NCI-H2081 (cell line): ENCODE measurements at regions not wholly inside any gene's neighbourhood (a gene's known extent, or its start where the extent isn't known, plus 50 kb on each side); places are given as distances from the start of the nearest gene placed in this dataset.
"Not testable (repeated sequence)": the region's sequence is repeated elsewhere in the genome, so short reads cannot be mapped to it uniquely, and the experiment has no call there.

Experiments used
- DNase-seq, 2 experiments: peaks; one replicate each; lab custom pipeline; 2025; lab: John Stamatoyannopoulos, UW

- DNase-seq: no peak
Observed at GRCh38 chr2:115904516-115904915, 1462.1 kb downstream of the DPP10 start.

DNA sequence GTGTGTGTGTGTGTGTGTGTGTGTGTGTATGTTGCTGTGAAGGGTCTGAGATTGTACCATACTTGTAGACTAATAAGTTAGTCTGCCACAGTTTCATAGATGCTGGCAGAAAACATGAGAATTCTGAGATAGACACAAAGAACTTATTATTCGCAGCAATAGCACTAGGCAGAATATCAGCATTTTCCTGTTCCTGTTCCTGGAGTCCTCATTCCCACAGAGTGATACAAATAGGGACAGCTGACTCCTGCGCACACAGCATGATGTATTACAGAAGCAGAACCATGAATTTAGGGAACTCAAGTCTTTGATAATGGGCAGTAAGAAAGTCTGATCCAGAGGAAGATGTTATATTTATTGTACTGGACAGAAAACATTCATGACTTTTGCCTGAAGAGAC lies 1466.3 kb downstream of the DPP10 start:
- no peak for DNase-seq

DNA sequence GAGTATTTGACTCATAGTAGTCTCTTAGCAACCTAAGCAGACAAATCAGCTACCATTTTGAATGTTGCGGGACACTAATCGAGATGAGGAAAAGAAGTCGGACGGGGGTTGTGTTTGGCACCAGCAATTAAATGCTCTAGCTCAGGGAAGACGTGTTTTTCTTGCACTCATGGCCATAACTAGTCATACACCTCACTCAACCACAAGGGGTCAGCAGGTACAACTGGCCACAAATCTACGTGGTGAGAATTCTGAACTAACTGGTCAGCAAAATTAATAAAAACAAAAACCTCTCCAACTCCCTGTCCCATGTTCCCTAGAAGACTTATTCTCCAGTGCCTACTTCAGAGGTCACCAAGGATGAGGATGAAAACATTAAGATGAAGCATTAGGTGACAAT lies 1467.8 kb downstream of the DPP10 start:
- DNase-seq: no peak

DNA sequence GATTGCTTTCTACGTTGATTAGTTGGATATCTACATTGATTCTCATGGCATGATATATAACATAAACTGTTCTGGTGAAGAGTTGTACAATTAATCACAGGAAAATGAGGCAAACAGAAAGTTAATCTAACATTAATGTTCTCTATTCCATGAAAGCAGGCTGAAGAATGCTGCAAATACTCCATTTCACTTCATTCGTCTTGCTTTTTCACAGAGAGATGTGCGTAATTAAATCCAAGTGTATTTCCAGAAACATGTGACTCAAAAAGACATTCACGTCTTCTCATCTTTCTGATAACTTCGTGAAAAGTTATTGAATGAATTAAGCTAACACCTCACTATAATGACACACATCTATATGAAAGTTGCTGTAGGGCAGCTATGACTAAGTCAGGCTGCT lies 1471.5 kb downstream of the DPP10 start:
- DNase-seq: no peak

DNA sequence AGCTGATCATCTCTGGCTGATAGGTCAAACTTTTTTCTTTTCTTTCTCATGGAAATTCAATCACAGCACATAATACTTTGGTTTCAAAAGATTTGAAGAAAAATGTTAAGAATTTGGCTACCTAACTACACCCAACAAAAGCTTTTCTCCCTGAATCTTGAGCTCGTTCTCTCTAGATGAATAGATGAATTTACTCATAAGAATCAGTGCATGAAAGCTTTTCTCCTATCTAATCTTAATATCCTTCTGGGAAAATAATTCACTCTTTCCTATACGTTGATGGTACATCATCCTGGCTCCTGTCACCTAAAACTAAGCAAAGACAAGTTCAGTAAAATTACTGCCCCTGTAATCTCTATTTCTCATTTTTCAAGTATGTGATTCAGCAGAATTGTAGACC lies 1479.1 kb downstream of the DPP10 start:
- DNase-seq: no peak

GRCh38 chr2:115939902-115940301 lies 1497.5 kb downstream of the DPP10 start:
- DNase-seq: no peak

- DNase-seq: no peak
Observed at GRCh38 chr2:115942800-115943199, 1500.4 kb downstream of the DPP10 start.

GRCh38 chr2:115946341-115946740 lies 1503.9 kb downstream of the DPP10 start:
- no peak for DNase-seq

- DNase-seq: no peak
Observed at GRCh38 chr2:115946891-115947290, 1504.5 kb downstream of the DPP10 start.

DNA sequence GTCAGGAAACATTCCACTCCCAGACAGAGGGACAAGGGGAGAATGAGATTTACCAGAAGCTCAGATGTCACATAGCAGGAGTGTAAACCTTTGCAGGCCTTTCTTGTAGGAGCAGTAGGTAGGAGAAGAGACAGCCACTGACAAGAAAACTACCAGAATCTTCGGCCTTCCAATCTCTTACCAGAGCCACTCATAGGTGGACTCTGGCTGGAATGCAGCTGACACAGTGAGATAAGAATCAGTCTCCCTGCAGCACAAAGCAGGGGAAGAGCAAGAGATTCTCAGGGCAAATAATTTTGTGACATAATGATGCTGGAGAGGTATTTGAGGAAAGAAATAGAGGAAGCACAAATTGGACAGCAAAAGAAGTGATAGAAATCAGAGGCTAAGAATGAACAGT lies 1534.5 kb downstream of the DPP10 start:
- no peak for DNase-seq

- no peak for DNase-seq
Observed at GRCh38 chr2:115999039-115999438, 1556.6 kb downstream of the DPP10 start.

GRCh38 chr2:116023026-116023425 lies 1580.6 kb downstream of the DPP10 start:
- DNase-seq: no peak

DNA sequence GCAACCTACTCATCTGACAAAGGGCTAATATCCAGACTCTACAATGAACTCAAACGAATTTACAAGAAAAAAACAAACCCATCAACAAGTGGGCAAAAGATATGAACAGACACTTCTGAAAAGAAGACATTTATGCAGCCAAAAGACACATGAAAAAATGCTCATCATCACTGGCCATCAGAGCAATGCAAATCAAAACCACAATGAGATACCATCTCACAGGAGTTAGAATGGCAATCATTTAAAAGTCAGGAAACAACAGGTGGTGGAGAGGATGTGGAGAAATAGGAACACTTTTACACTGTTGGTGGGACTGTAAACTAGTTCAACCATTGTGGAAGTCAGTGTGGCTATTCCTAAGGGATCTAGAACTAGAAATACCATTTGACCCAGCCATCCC lies 1596.3 kb downstream of the DPP10 start:
- DNase-seq: not testable (repeated sequence)

DNA sequence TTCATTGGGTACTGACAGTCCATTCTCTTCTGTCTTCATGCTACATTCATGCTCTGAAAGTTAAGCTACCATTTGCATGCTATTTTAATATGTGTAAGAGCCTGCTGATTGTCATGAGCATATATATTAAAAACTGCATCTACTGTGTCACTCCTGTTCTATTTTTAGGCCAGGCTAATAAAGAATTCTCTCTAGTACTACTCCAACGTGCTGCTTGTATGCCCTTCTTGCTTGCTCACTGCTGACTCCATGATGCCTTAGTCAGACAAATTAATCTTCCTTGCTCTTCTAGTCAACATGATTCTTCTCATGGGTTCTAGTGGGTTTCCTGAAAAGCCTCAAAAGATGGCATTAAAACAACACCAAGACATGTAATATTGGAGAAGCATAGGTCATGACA lies 1600.1 kb downstream of the DPP10 start:
- no peak for DNase-seq

- no peak for DNase-seq
Observed at GRCh38 chr2:116057538-116057937, 1615.1 kb downstream of the DPP10 start.

- no peak for DNase-seq
Observed at GRCh38 chr2:116061023-116061422, 1618.6 kb downstream of the DPP10 start.

DNA sequence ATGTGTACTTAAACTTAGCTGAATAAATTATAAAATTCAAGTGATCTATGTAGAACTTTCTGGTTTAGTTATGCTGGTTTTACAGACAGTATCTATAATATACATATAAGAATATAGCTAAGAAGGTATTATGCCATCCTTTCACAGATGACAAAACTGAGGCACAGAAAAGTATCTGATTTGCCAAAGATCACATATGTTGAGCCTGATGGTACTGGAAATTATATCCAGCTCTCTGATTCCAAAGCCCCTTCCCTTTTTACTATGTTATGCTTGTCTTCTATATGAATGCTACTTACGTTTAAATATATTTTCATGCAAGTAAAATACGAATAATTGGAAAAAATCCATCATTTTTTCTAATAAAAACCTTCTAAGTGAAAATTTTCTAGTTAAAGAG lies 1631.3 kb downstream of the DPP10 start:
- DNase-seq: no peak

GRCh38 chr2:116074161-116074560 lies 1631.7 kb downstream of the DPP10 start:
- DNase-seq: no peak

DNA sequence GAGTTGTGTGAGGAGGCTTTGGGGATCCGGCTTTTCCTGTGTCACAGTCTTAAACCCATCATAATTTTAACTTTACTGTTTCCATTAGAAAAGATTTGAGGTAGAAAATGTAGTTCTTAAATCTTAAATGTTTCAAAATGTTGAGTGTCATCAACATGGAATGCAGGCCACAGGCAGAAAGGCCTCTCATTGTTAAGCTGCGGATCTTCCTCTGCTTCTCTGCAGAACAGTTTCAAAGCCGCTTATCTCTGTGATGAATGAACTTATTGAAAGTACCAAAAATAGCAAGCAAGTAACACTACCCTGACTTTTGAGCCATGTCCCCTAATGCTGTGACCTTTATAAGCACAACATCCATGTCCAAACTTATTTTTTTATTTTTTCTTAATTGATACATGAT lies 1645.8 kb downstream of the DPP10 start:
- DNase-seq: no peak

DNA sequence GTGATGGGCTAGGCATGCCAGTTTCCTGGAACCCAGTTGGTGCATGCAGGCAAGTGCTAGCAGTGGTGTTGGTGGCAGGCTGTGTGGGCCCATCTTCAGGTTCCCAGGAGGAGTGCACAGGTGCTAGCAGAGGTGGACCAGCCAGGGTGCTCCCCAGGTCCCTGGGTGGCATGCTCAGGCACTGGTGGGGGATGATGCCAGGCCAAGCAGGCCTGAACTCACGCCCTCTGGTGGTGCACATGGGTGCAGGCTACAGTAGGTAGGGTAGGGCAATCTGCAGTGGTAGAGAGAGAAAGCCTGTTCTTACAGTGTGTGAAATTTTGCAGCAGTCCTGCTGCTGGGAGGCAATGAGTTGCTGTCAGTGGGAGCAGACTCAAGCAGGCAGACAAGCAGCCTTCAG lies 1651.8 kb downstream of the DPP10 start:
- DNase-seq: no peak

DNA sequence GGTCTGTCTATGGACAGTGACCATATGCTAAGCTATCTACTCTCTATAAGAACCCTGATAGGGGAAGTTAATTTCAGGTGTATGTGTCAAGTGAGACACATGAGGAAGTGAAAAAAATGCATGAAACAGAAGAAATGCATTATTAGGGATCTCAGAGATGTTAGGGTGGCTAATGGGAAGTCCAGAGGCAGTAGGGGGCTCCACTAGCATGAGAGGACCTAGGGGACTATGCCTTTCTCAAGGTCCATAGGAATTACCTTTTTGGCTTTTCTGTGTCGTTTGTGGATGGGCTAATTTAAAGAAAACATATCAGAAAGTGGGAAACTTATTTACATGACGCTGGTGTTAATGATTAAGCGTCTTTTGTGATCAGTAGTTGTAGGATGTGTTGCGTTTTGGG lies 1653.2 kb downstream of the DPP10 start:
- DNase-seq: no peak

DNA sequence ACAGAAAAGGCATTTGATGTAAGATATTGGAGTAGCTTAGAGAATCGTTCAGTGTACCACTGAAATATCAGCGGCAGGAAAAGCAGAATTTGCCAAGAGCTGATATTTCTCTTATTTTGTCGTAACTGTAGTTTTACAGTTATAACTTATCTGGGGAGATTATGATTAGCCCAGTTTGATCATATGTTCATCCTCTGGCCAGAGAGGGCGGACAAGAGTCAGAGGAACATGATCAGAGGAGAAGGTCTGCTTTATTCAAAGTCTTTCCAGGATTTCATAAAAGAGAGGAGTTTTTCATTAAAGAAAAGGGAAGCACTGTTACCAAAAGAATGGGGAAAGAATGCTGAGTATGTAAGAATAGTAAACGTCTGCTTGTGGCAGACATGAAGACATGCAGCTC lies 1655.6 kb downstream of the DPP10 start:
- DNase-seq: no peak

DNA sequence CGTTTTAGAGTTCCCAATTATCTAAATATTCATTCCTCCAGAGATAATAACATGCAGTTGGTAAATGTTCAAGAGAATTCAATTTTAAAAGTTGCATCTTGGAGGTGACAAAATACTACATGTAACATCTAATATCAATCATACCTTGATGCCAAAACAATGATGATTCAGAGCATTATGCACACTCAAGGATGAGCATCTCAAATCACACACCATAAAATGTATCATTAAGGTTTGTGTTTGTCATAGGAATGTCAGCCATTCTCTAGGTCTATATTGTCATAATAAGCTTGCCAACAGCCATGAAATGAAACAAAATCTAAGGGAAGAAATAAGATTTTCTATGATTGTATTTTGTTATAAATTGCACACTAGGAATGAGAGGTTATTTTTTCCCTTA lies 1667.0 kb downstream of the DPP10 start:
- DNase-seq: no peak

- DNase-seq: no peak
Observed at GRCh38 chr2:116117845-116118244, 1675.4 kb downstream of the DPP10 start.

DNA sequence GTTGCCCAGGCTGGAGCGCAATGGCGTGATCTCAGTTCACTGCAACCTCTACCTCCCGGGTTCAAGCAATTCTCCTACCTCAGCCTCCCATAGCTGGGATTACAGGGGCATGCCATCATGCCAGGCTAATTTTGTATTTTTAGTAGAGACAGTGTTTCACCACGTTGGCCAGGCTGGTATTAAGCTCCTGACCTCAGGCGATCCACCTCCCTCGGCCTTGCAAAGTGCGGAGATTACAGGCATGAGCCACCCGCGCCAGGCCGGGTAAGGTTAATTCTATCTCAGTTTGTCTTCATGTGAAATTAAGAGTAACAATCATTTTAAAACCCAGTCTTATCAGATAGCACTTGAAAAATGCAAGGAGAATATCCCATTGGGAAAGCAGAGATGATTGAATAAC lies 1681.7 kb upstream of the DDX18 start:
- DNase-seq: no peak
